Fibroblast of lung (primary cell): ENCODE measurements at regions not wholly inside any gene's neighbourhood (a gene's known extent, or its start where the extent isn't known, plus 50 kb on each side); places are given as distances from the start of the nearest gene placed in this dataset.

ENCODE experiments used
- DNase-seq, 2 donors: peaks; one replicate each; pipeline versions ENCODE4 v3.0.0 to v3.0.0-alpha.2; 2010; ENCODE audit warnings: low read depth in 2 of 2
- H2AFZ ChIP-seq: 2 replicates; pipeline ENCODE4 v1.5.1; 2012; ENCODE audit warnings: low read length, control low read depth, inconsistent platforms
- H3K27ac ChIP-seq: 2 replicates; pipeline ENCODE4 v1.5.1; 2011; ENCODE audit warnings: low read length, control low read depth; ENCODE audit not compliant: insufficient read depth
- H3K27me3 ChIP-seq: 2 replicates; pipeline ENCODE4 v1.5.1; 2011; ENCODE audit warnings: mild to moderate bottlenecking, low read length; ENCODE audit not compliant: control insufficient read depth, insufficient read depth
- H3K36me3 ChIP-seq: 2 replicates; pipeline ENCODE4 v1.5.1; 2011; ENCODE audit warnings: low read length; ENCODE audit not compliant: control insufficient read depth, insufficient read depth
- H3K4me1 ChIP-seq: 2 replicates; pipeline ENCODE4 v1.5.1; 2011; ENCODE audit warnings: low read length; ENCODE audit not compliant: control insufficient read depth, insufficient read depth; ENCODE audit errors: extremely low read depth
- H3K4me2 ChIP-seq: 2 replicates; pipeline ENCODE4 v1.5.1; 2011; ENCODE audit warnings: low read length, control low read depth; ENCODE audit not compliant: insufficient read depth; ENCODE audit errors: extremely low read depth
- H3K4me3 ChIP-seq, 4 experiments: fragments of 200-600 bp in 1 of 4; sonication (generic) in 1 of 4; replicated peaks in 1 of 4; 2 replicates each; pipeline ENCODE4 v1.5.1; 2011 to 2016; ENCODE audit warnings: low read length in 4 of 4, low read depth in 3 of 4, mild to moderate bottlenecking in 3 of 4, control low read depth in 2 of 4, inconsistent platforms in 1 of 4, mixed read lengths in 1 of 4; ENCODE audit not compliant: insufficient read depth in 1 of 4; ENCODE audit errors: control extremely low read depth in 1 of 4
- H3K79me2 ChIP-seq: 2 replicates; pipeline ENCODE4 v1.5.1; 2012; ENCODE audit warnings: mild to moderate bottlenecking, low read length, inconsistent platforms; ENCODE audit not compliant: control insufficient read depth, insufficient read depth
- H3K9ac ChIP-seq: 2 replicates; pipeline ENCODE4 v1.5.1; 2011; ENCODE audit warnings: mild to moderate bottlenecking, low read length, control low read depth; ENCODE audit not compliant: insufficient read depth
- H3K9me3 ChIP-seq: 2 replicates; pipeline ENCODE4 v1.5.1; 2012; ENCODE audit warnings: low read depth, low read length; ENCODE audit not compliant: control insufficient read depth, insufficient read depth
- H4K20me1 ChIP-seq: 2 replicates; pipeline ENCODE4 v1.5.1; 2011; ENCODE audit warnings: low read length; ENCODE audit not compliant: control insufficient read depth, insufficient read depth; ENCODE audit errors: extremely low read depth
- EZH2 ChIP-seq: IDR thresholded peaks from 2 replicates; pipeline ENCODE4 v1.5.1; 2012; ENCODE audit warnings: low read length, control low read depth, mild to moderate bottlenecking; ENCODE audit errors: missing control alignments
- TF ChIP-seq, protein P1 (sequence below), 2 donors: IDR thresholded peaks in 1 of 2; conservative IDR thresholded peaks in 1 of 2; 1 replicate in 1 of 2; 2 replicates in 1 of 2; pipeline ENCODE4 v1.5.1; 2011 to 2012; ENCODE audit warnings: low read length in 2 of 2, control low read depth in 1 of 2, inconsistent platforms in 1 of 2, low read depth in 1 of 2, mild to moderate bottlenecking in 1 of 2

DNA sequence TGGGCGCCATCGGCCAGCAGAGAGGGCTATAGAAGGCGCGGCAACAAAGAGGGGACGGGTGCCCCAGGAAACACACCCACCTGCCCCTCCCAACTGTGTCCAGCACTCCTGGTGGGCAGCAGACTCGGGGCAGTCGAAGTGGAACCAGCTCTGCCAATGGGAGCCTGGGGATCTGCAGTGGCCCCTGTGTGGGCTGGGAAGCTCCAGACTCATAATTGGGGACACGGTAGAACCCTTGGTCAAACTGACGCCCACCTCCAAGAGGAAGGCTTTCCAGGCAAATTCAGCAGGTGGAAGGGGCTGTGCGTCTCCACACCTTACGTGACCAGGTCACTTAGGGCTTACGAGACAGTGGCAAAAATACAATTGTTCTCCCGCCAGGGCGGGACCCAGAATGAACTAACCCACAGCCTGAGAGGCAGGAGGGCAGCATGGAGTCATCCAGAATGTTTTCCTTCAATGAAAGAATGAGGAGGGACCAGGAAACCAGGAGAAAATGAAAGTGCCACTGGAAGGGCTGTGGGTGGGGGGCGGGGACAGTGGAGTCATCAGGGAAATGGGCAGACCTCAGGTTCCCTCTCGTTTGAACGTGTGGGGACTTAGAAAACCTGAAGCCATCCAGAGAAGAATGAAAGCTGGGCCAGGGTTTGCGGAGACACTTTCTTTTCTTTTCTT lies 53.2 kb upstream of the SHANK2 start:
- no peak for DNase-seq
- Histone ChIP-seq H3K79me2 (no peaks in the 10 kb centered on the region), H3K9ac (no peak overlapping the region), H4K20me1 (no peaks in the 10 kb centered on the region), H3K4me2 (no peak overlapping the region), H3K4me3 (no peak overlapping the region), H3K9me3 (no peaks in the 10 kb centered on the region), H3K27me3 (no peaks in the 10 kb centered on the region), H3K4me1 (peaks cover 3% of the 10 kb centered on the region), H3K36me3 (no peaks in the 10 kb centered on the region), H2AFZ (no peak overlapping the region), H3K27ac (no peak overlapping the region)
- TF ChIP-seq EZH2, result no peak
- TF ChIP-seq, protein P1, sequence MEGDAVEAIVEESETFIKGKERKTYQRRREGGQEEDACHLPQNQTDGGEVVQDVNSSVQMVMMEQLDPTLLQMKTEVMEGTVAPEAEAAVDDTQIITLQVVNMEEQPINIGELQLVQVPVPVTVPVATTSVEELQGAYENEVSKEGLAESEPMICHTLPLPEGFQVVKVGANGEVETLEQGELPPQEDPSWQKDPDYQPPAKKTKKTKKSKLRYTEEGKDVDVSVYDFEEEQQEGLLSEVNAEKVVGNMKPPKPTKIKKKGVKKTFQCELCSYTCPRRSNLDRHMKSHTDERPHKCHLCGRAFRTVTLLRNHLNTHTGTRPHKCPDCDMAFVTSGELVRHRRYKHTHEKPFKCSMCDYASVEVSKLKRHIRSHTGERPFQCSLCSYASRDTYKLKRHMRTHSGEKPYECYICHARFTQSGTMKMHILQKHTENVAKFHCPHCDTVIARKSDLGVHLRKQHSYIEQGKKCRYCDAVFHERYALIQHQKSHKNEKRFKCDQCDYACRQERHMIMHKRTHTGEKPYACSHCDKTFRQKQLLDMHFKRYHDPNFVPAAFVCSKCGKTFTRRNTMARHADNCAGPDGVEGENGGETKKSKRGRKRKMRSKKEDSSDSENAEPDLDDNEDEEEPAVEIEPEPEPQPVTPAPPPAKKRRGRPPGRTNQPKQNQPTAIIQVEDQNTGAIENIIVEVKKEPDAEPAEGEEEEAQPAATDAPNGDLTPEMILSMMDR (conservative IDR thresholded peaks at IDR 0.05 in 1 of 2, IDR thresholded peaks at IDR 0.05 in 1 of 2; ENCODE audit: low read depth in 1 of 2, low read length in 2 of 2), result no peak

DNA sequence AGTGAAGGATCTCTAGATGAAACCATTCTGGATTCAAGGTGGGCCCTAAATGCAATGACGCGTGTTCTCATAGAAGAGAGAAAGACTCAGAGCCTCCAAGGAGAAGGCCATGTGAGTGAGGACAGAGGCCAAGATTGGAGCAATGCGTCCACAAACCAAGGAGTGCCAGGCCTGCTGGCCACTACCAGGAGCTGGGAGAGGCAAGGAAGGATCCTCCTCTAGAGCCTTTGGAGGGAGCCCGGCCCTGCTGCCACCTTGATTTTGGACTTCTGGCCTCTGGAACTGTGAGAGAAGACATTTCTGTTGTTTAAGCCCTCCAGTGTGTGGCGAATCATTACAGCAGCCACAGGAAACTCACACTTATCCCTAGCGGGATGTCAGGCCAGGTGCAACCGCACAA lies 52.7 kb upstream of the SHANK2 start:
- H3K27ac ChIP-seq, result no peak overlapping the region
- TF ChIP-seq, protein P1 (conservative IDR thresholded peaks at IDR 0.05 in 1 of 2, IDR thresholded peaks at IDR 0.05 in 1 of 2; ENCODE audit: low read depth in 1 of 2, low read length in 2 of 2), result no peak

DNA sequence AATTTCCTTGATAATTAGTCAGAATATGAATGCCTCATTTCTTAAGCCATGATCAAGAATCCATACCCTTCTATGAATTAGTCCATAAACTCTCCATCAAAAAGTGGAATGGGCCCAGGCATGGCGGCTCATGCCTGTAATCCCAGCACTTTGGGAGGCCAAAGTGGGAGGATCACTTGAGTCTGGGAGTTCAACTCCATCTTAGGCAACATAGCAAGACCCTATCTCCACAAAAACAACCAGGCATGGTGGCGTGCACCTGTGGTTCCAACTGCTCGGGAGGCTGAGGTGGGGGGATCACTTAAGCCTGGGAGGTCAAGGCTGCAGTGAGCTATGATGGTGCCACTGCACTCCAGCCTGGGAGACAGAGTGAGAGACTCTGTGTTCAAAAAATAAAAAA lies 52.1 kb upstream of the SHANK2 start:
- no peaks in the 10 kb centered on the region for H4K20me1 ChIP-seq
- DNase-seq, result no peak
- no peaks in the 10 kb centered on the region for H3K27me3 ChIP-seq
- H3K27ac ChIP-seq, result no peak overlapping the region
- no peak overlapping the region for H3K4me2 ChIP-seq
- no peaks in the 10 kb centered on the region for H3K36me3 ChIP-seq
- H3K4me3 ChIP-seq, result no peak overlapping the region
- no peaks in the 10 kb centered on the region for H3K79me2 ChIP-seq
- no peaks in the 10 kb centered on the region for H3K9me3 ChIP-seq
- H2AFZ ChIP-seq, result no peak overlapping the region
- peaks cover 7% of the 10 kb centered on the region for H3K4me1 ChIP-seq
- H3K9ac ChIP-seq, result no peak overlapping the region
- TF ChIP-seq, protein P1 (conservative IDR thresholded peaks at IDR 0.05 in 1 of 2, IDR thresholded peaks at IDR 0.05 in 1 of 2; ENCODE audit: low read depth in 1 of 2, low read length in 2 of 2), result no peak
- no peak for TF ChIP-seq EZH2

More for the DNA sequence above, 52.7 kb upstream of the SHANK2 start:
- Histone ChIP-seq H2AFZ (no peak overlapping the region), H3K4me3 (no peak overlapping the region), H3K36me3 (no peaks in the 10 kb centered on the region), H3K9me3 (no peaks in the 10 kb centered on the region), H3K4me1 (peaks cover 3% of the 10 kb centered on the region), H3K79me2 (no peaks in the 10 kb centered on the region), H3K4me2 (no peak overlapping the region), H4K20me1 (no peaks in the 10 kb centered on the region), H3K9ac (no peak overlapping the region), H3K27me3 (no peaks in the 10 kb centered on the region)
- DNase-seq, result no peak
